HepG2 (cell line): ENCODE measurements at regions not wholly inside any gene's neighbourhood (a gene's known extent, or its start where the extent isn't known, plus 50 kb on each side); places are given as distances from the start of the nearest gene placed in this dataset.

ENCODE experiments used
- ERF ChIP-seq: IDR thresholded peaks from 2 replicates; pipeline ENCODE4 v1.6.1; 2018; ENCODE audit warnings: missing biosample characterization, missing genetic modification reagents
- FOXK2 ChIP-seq: fragments of 450-650 bp; IDR thresholded peaks from 2 replicates; pipeline ENCODE4 v1.6.1; 2016
- HINFP ChIP-seq: sonication (generic); formaldehyde crosslinking; IDR thresholded peaks from 2 replicates; pipeline ENCODE4 v1.4.0; 2020; ENCODE audit warnings: low read depth, mild to moderate bottlenecking, missing genetic modification reagents
- MED13 ChIP-seq: sonication (generic); formaldehyde crosslinking; IDR thresholded peaks from 2 replicates; pipeline ENCODE4 v1.5.0; 2020; ENCODE audit warnings: missing genetic modification reagents
- POLR2AphosphoS2 ChIP-seq: IDR thresholded peaks from 2 replicates; pipeline ENCODE4 v1.6.1; 2011; ENCODE audit warnings: low read depth, low read length, improper control_type of control experiment
- PRMT3 ChIP-seq: sonication (generic); formaldehyde crosslinking; IDR thresholded peaks from 2 replicates; pipeline ENCODE4 v1.8.1; 2022; ENCODE audit warnings: low read depth, mild to moderate bottlenecking, moderate library complexity, missing genetic modification reagents, borderline replicate concordance
- ZNF142 ChIP-seq: sonication (generic); formaldehyde crosslinking; IDR thresholded peaks from 2 replicates; pipeline ENCODE4 v1.4.0; 2020; ENCODE audit warnings: missing genetic modification reagents
- ZNF484 ChIP-seq: sonication (generic); formaldehyde crosslinking; IDR thresholded peaks from 2 replicates; pipeline ENCODE4 v1.5.1; 2020; ENCODE audit warnings: mild to moderate bottlenecking, low read depth, missing genetic modification reagents, borderline replicate concordance

GRCh38 chr13:30124131-30124768, 183.1 kb downstream of the KATNAL1 start:
- TF ChIP-seq ERF (no peak), PRMT3 (no peak), FOXK2 (no peak), MED13 (CRISPR knock-in tag) (no peak), POLR2AphosphoS2 (no peak), ZNF142 (CRISPR knock-in tag) (no peak), HINFP (CRISPR knock-in tag) (no peak), ZNF484 (CRISPR knock-in tag) (no peak)
